Colonic mucosa (tissue), 4 donors: ENCODE measurements at regions not wholly inside any gene's neighbourhood (a gene's known extent, or its start where the extent isn't known, plus 50 kb on each side); places are given as distances from the start of the nearest gene placed in this dataset.

Source experiments
- DNase-seq: peaks from one replicate; pipeline ENCODE4 v3.0.0-alpha.2; 2020
- H3K27ac ChIP-seq: fragments of 200-600 bp; one replicate; pipeline ENCODE4 v1.8.0; 2021
- H3K27me3 ChIP-seq: fragments of 200-600 bp; one replicate; pipeline ENCODE4 v1.8.0; 2021
- H3K36me3 ChIP-seq: fragments of 200-600 bp; one replicate; pipeline ENCODE4 v1.8.0; 2021
- H3K4me1 ChIP-seq: fragments of 200-600 bp; one replicate; pipeline ENCODE4 v1.8.0; 2021; ENCODE audit warnings: mild to moderate bottlenecking
- H3K4me3 ChIP-seq: fragments of 200-600 bp; one replicate; pipeline ENCODE4 v1.8.0; 2021
- H3K9ac ChIP-seq, 2 donors: one replicate each; pipeline ENCODE4 v1.7.0; 2013; ENCODE audit warnings: control low read depth in 2 of 2, low read depth in 2 of 2, low read length in 2 of 2
- H3K9me3 ChIP-seq: fragments of 200-600 bp; one replicate; pipeline ENCODE4 v1.8.0; 2021
- intact Hi-C: fragments of 100-400 bp; cut with DNase I; formaldehyde crosslinking; loops from one replicate; pipeline ENCODE4 v1.14.1; 2022
- TF ChIP-seq, protein P1 (sequence below): fragments of 200-600 bp; IDR thresholded peaks from one replicate; pipeline ENCODE4 v1.8.0; 2022; ENCODE audit warnings: antibody characterized with exemption, mild to moderate bottlenecking
- donor health status: healthy.
- donor health status: DM: no; HTN: no; CAD: no.
- donor health status: DM: no; HTN: no; CAD: no.

DNA sequence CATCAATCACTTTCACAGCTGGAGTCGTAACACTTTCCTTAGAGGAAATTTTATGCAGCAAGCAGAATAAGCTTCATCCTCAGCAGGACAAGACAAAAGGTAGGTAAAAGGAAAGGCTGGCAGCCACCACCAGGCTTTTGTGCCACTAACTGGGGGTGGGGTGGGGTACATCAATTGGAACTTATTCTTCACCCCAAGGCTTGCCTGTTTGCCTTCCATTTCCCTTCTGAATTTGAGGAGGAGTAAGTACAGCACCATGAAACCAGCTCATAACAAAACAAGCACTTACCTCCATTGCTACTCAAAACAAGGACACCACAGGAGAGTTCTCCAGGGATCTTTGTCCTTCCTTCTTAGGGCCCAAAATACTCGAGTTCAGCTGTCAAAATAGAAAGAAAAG is 296.8 kb downstream of the ARRDC4 start:
- Histone ChIP-seq H3K9me3 (no peaks in the 10 kb centered on the region), H3K4me3 (no peak overlapping the region), H3K9ac (no peak overlapping the region), H3K27me3 (no peaks in the 10 kb centered on the region), H3K36me3 (no peaks in the 10 kb centered on the region), H3K27ac (no peak overlapping the region), H3K4me1 (no peaks in the 10 kb centered on the region)
- DNase-seq, result no peak
- TF ChIP-seq, protein P1, sequence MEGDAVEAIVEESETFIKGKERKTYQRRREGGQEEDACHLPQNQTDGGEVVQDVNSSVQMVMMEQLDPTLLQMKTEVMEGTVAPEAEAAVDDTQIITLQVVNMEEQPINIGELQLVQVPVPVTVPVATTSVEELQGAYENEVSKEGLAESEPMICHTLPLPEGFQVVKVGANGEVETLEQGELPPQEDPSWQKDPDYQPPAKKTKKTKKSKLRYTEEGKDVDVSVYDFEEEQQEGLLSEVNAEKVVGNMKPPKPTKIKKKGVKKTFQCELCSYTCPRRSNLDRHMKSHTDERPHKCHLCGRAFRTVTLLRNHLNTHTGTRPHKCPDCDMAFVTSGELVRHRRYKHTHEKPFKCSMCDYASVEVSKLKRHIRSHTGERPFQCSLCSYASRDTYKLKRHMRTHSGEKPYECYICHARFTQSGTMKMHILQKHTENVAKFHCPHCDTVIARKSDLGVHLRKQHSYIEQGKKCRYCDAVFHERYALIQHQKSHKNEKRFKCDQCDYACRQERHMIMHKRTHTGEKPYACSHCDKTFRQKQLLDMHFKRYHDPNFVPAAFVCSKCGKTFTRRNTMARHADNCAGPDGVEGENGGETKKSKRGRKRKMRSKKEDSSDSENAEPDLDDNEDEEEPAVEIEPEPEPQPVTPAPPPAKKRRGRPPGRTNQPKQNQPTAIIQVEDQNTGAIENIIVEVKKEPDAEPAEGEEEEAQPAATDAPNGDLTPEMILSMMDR, result no peak
- intact Hi-C loops, result no loop called here

- TF ChIP-seq, protein P1, result no peak
- Histone ChIP-seq H3K4me1 (no peaks in the 10 kb centered on the region), H3K9me3 (no peaks in the 10 kb centered on the region), H3K27ac (no peak overlapping the region), H3K36me3 (no peaks in the 10 kb centered on the region), H3K27me3 (no peaks in the 10 kb centered on the region), H3K4me3 (no peak overlapping the region), H3K9ac (no peak overlapping the region)
- no peak for DNase-seq
- intact Hi-C loops, result no loop called here
Measured at GRCh38 chr15:98263787-98264186, 303.3 kb downstream of the ARRDC4 start.

GRCh38 chr15:98266295-98266694 is 305.8 kb downstream of the ARRDC4 start:
- Histone ChIP-seq H3K4me1 (no peaks in the 10 kb centered on the region), H3K9ac (no peak overlapping the region), H3K36me3 (no peaks in the 10 kb centered on the region), H3K27me3 (no peaks in the 10 kb centered on the region), H3K27ac (no peak overlapping the region), H3K4me3 (no peak overlapping the region), H3K9me3 (no peaks in the 10 kb centered on the region)
- TF ChIP-seq, protein P1, result no peak
- intact Hi-C loops, result no loop called here
- DNase-seq, result no peak

DNA sequence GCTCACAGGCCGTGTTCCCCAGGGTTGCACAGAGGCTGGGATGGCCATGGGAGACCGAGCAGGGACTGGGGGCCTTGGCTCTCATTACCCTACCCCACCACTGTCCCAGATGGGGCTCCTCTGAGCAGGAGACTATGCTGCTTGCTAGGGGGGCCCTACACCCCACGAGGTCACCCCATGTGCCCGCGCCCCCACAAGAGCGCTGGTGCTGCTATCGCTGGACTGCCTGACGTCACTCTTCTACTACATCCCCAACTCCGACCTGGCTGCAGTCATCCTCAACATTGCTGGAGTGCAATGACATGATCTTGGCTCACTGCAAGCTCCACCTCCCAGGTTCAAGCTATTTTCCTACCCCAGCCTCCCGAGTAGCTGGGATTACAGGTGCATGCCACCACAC is 307.7 kb downstream of the ARRDC4 start:
- no peaks in the 10 kb centered on the region for H3K27me3 ChIP-seq
- TF ChIP-seq, protein P1, result no peak
- intact Hi-C loops, result no loop called here
- no peaks in the 10 kb centered on the region for H3K4me1 ChIP-seq
- no peaks in the 10 kb centered on the region for H3K36me3 ChIP-seq
- no peak overlapping the region for H3K9ac ChIP-seq
- no peak overlapping the region for H3K27ac ChIP-seq
- DNase-seq, result no peak
- H3K4me3 ChIP-seq, result no peak overlapping the region
- no peaks in the 10 kb centered on the region for H3K9me3 ChIP-seq

- no peak overlapping the region for H3K4me3 ChIP-seq
- H3K27me3 ChIP-seq, result no peaks in the 10 kb centered on the region
- no peak overlapping the region for H3K27ac ChIP-seq
- H3K4me1 ChIP-seq, result no peaks in the 10 kb centered on the region
- intact Hi-C loops, result no loop called here
- DNase-seq, result no peak
- H3K9ac ChIP-seq, result no peak overlapping the region
- H3K9me3 ChIP-seq, result no peaks in the 10 kb centered on the region
- no peaks in the 10 kb centered on the region for H3K36me3 ChIP-seq
- TF ChIP-seq, protein P1, result no peak
Measured at GRCh38 chr15:98272625-98273024, 312.1 kb downstream of the ARRDC4 start.

- no peak for DNase-seq
- Histone ChIP-seq H3K27me3 (no peaks in the 10 kb centered on the region), H3K9me3 (no peaks in the 10 kb centered on the region), H3K4me1 (no peaks in the 10 kb centered on the region), H3K4me3 (no peak overlapping the region), H3K36me3 (no peaks in the 10 kb centered on the region), H3K27ac (no peak overlapping the region), H3K9ac (no peak overlapping the region)
- TF ChIP-seq, protein P1, result no peak
- intact Hi-C loops, result no loop called here
Measured at GRCh38 chr15:98276018-98276417, 315.5 kb downstream of the ARRDC4 start.
